GM23338 (cell line): ENCODE measurements at regions not wholly inside any gene's neighbourhood (a gene's known extent, or its start where the extent isn't known, plus 50 kb on each side); places are given as distances from the start of the nearest gene placed in this dataset.

Source experiments
- CREB1 ChIP-seq: fragments of 250-450 bp; sonication (Bioruptor Pico); IDR thresholded peaks from 2 replicates; pipeline ENCODE4 v1.5.0; 2020; ENCODE audit warnings: low read depth, mild to moderate bottlenecking, moderate library complexity
- EZH2 ChIP-seq: fragments of 200-600 bp; sonication (generic); IDR thresholded peaks from one replicate; pipeline ENCODE4 v1.8.0; 2017; ENCODE audit warnings: antibody characterized with exemption, mild to moderate bottlenecking, low read depth; ENCODE audit not compliant: unreplicated experiment
- EZH2phosphoT487 ChIP-seq: fragments of 200-600 bp; sonication (generic); IDR thresholded peaks from one replicate; pipeline ENCODE4 v1.8.1; 2018; ENCODE audit warnings: antibody characterized with exemption; ENCODE audit not compliant: unreplicated experiment
- NANOG ChIP-seq: IDR thresholded peaks from 2 replicates; pipeline ENCODE4 v1.6.1; 2016; ENCODE audit warnings: antibody characterized with exemption, borderline replicate concordance
- POLR2AphosphoS5 ChIP-seq: IDR thresholded peaks from 2 replicates; pipeline ENCODE4 v1.6.1; 2016; ENCODE audit warnings: antibody characterized with exemption, low read depth
- REST ChIP-seq: IDR thresholded peaks from one replicate; pipeline ENCODE4 v1.6.1; 2018; ENCODE audit warnings: antibody characterized with exemption; ENCODE audit not compliant: unreplicated experiment
- ZNF331 ChIP-seq: fragments of 250-450 bp; sonication (Bioruptor Pico); IDR thresholded peaks from 2 replicates; pipeline ENCODE4 v1.5.0; 2020; ENCODE audit warnings: low read depth, mild to moderate bottlenecking, moderate library complexity
- TF ChIP-seq, protein P1 (sequence below), 2 experiments: fragments of 200-600 bp in 1 of 2; sonication (generic) in 1 of 2; conservative IDR thresholded peaks; 2 replicates each; pipeline versions ENCODE4 v1.5.1 to v1.6.1; 2016 to 2017; ENCODE audit warnings: antibody characterized with exemption in 2 of 2, low read depth in 2 of 2, mild to moderate bottlenecking in 2 of 2, moderate library complexity in 1 of 2

- no peak for TF ChIP-seq EZH2
- TF ChIP-seq ZNF331 (CRISPR knock-in tag) = no peak
- TF ChIP-seq, protein P1, sequence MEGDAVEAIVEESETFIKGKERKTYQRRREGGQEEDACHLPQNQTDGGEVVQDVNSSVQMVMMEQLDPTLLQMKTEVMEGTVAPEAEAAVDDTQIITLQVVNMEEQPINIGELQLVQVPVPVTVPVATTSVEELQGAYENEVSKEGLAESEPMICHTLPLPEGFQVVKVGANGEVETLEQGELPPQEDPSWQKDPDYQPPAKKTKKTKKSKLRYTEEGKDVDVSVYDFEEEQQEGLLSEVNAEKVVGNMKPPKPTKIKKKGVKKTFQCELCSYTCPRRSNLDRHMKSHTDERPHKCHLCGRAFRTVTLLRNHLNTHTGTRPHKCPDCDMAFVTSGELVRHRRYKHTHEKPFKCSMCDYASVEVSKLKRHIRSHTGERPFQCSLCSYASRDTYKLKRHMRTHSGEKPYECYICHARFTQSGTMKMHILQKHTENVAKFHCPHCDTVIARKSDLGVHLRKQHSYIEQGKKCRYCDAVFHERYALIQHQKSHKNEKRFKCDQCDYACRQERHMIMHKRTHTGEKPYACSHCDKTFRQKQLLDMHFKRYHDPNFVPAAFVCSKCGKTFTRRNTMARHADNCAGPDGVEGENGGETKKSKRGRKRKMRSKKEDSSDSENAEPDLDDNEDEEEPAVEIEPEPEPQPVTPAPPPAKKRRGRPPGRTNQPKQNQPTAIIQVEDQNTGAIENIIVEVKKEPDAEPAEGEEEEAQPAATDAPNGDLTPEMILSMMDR (conservative IDR thresholded peaks at IDR 0.05; ENCODE audit: low read depth in 2 of 2) = no peak
- TF ChIP-seq POLR2AphosphoS5 = no peak
- TF ChIP-seq EZH2phosphoT487 = no peak
- no peak for TF ChIP-seq CREB1 (CRISPR knock-in tag)
- no peak for TF ChIP-seq REST
- TF ChIP-seq NANOG = no peak
Observed at GRCh38 chr17:12574525-12574924, 91.2 kb upstream of the MYOCD start.
